ENCODE measurements at regions not wholly inside any gene's neighbourhood (a gene's known extent, or its start where the extent isn't known, plus 50 kb on each side); places are given as distances from the start of the nearest gene placed in this dataset.
"Not testable (repeated sequence)": the region's sequence is repeated elsewhere in the genome, so short reads cannot be mapped to it uniquely, and the experiment has no call there.

- WGBS = 80% methylated on average over 1 of the region's 1 CpG
- DNase-seq (ENCODE audit: extremely low spot score) = no peak
Measured at GRCh38 chr4:162797108-162797507, 369.6 kb downstream of the NAF1 start.

GRCh38 chr4:162793571-162793970 lies 373.1 kb downstream of the NAF1 start:
- 62% methylated on average over 2 of the region's 2 CpGs for WGBS
- no peak for DNase-seq (ENCODE audit: extremely low spot score)
- H3K4me1 ChIP-seq (ENCODE audit: insufficient read depth) = no peaks in the 10 kb centered on the region
- H3K27ac ChIP-seq (ENCODE audit: low read depth) = no peak overlapping the region
- H3K36me3 ChIP-seq (ENCODE audit: insufficient read depth) = no peaks in the 10 kb centered on the region
- H3K4me3 ChIP-seq (ENCODE audit: low read depth, low read length) = no peak overlapping the region

More at GRCh38 chr4:162797108-162797507, 369.6 kb downstream of the NAF1 start:
- no peak overlapping the region for H3K4me3 ChIP-seq (ENCODE audit: low read depth, low read length)
- H3K27ac ChIP-seq (ENCODE audit: low read depth) = no peak overlapping the region
- H3K36me3 ChIP-seq (ENCODE audit: insufficient read depth) = no peaks in the 10 kb centered on the region
- no peaks in the 10 kb centered on the region for H3K4me1 ChIP-seq (ENCODE audit: insufficient read depth)

- DNase-seq (ENCODE audit: extremely low spot score) = no peak
- no peak overlapping the region for H3K27ac ChIP-seq (ENCODE audit: low read depth)
- H3K4me1 ChIP-seq (ENCODE audit: insufficient read depth) = no peaks in the 10 kb centered on the region
- H3K36me3 ChIP-seq (ENCODE audit: insufficient read depth) = no peaks in the 10 kb centered on the region
- no peak overlapping the region for H3K4me3 ChIP-seq (ENCODE audit: low read depth, low read length)
- WGBS = 72% methylated on average over 2 of the region's 2 CpGs
Measured at GRCh38 chr4:162793004-162793403, 373.7 kb downstream of the NAF1 start.

GRCh38 chr4:162791226-162791625 lies 375.5 kb downstream of the NAF1 start:
- WGBS = 64% methylated on average over 2 of the region's 2 CpGs
- no peak for DNase-seq (ENCODE audit: extremely low spot score)
- H3K36me3 ChIP-seq (ENCODE audit: insufficient read depth) = no peaks in the 10 kb centered on the region
- no peak overlapping the region for H3K27ac ChIP-seq (ENCODE audit: low read depth)
- no peaks in the 10 kb centered on the region for H3K4me1 ChIP-seq (ENCODE audit: insufficient read depth)
- no peak overlapping the region for H3K4me3 ChIP-seq (ENCODE audit: low read depth, low read length)

- WGBS = 90% methylated on average over 2 of the region's 2 CpGs
- H3K27ac ChIP-seq (ENCODE audit: low read depth) = no peak overlapping the region
- no peaks in the 10 kb centered on the region for H3K4me1 ChIP-seq (ENCODE audit: insufficient read depth)
- no peak overlapping the region for H3K4me3 ChIP-seq (ENCODE audit: low read depth, low read length)
- H3K36me3 ChIP-seq (ENCODE audit: insufficient read depth) = no peaks in the 10 kb centered on the region
- DNase-seq (ENCODE audit: extremely low spot score) = no peak
Measured at GRCh38 chr4:162787120-162787519, 379.6 kb downstream of the NAF1 start.

- no peak for DNase-seq (ENCODE audit: extremely low spot score)
Measured at GRCh38 chr4:162782778-162783525, 383.7 kb downstream of the NAF1 start.

GRCh38 chr4:162782096-162782777 lies 384.5 kb downstream of the NAF1 start:
- no peak overlapping the region for H3K27ac ChIP-seq (ENCODE audit: low read depth)

More at GRCh38 chr4:162782778-162783525, 383.7 kb downstream of the NAF1 start:
- no peak overlapping the region for H3K27ac ChIP-seq (ENCODE audit: low read depth)
- H3K36me3 ChIP-seq (ENCODE audit: insufficient read depth) = no peaks in the 10 kb centered on the region
- H3K4me1 ChIP-seq (ENCODE audit: insufficient read depth) = no peaks in the 10 kb centered on the region
- 70% methylated on average over 7 of the region's 7 CpGs for WGBS
- H3K4me3 ChIP-seq (ENCODE audit: low read depth, low read length) = no peak overlapping the region

GRCh38 chr4:162770761-162771490 lies 395.8 kb downstream of the NAF1 start:
- WGBS = 79% methylated on average over 1 of the region's 1 CpG
- no peak overlapping the region for H3K27ac ChIP-seq (ENCODE audit: low read depth)
- DNase-seq (ENCODE audit: extremely low spot score) = no peak
- no peak overlapping the region for H3K4me3 ChIP-seq (ENCODE audit: low read depth, low read length)
- H3K36me3 ChIP-seq (ENCODE audit: insufficient read depth) = no peaks in the 10 kb centered on the region
- H3K4me1 ChIP-seq (ENCODE audit: insufficient read depth) = no peaks in the 10 kb centered on the region

More at GRCh38 chr4:162782096-162782777, 384.5 kb downstream of the NAF1 start:
- WGBS = 84% methylated on average over 3 of the region's 3 CpGs
- no peak for DNase-seq (ENCODE audit: extremely low spot score)
- Histone ChIP-seq H3K4me3 (ENCODE audit: low read depth, low read length) (no peak overlapping the region), H3K36me3 (ENCODE audit: insufficient read depth) (no peaks in the 10 kb centered on the region), H3K4me1 (ENCODE audit: insufficient read depth) (no peaks in the 10 kb centered on the region)

- no peak for DNase-seq (ENCODE audit: extremely low spot score)
- 73% methylated on average over 3 of the region's 3 CpGs for WGBS
- Histone ChIP-seq H3K27ac (ENCODE audit: low read depth) (no peak overlapping the region), H3K4me3 (ENCODE audit: low read depth, low read length) (no peak overlapping the region), H3K4me1 (ENCODE audit: insufficient read depth) (no peaks in the 10 kb centered on the region), H3K36me3 (ENCODE audit: insufficient read depth) (no peaks in the 10 kb centered on the region)
Measured at GRCh38 chr4:162767083-162767482, 399.6 kb downstream of the NAF1 start.

- H3K36me3 ChIP-seq (ENCODE audit: insufficient read depth) = no peaks in the 10 kb centered on the region
- H3K27ac ChIP-seq (ENCODE audit: low read depth) = no peak overlapping the region
- 67% methylated on average over 4 of the region's 4 CpGs for whole genome bisulfite sequencing
- no peaks in the 10 kb centered on the region for H3K4me1 ChIP-seq (ENCODE audit: insufficient read depth)
- H3K4me3 ChIP-seq (ENCODE audit: low read depth, low read length) = no peak overlapping the region
- DNase-seq (ENCODE audit: extremely low spot score) = no peak
Measured at GRCh38 chr4:162761965-162762364, 404.7 kb downstream of the NAF1 start.

GRCh38 chr4:162740228-162740627 lies 426.5 kb downstream of the NAF1 start:
- WGBS = 92% methylated on average over 11 of the region's 11 CpGs
- H3K36me3 ChIP-seq (ENCODE audit: insufficient read depth); DNase-seq (ENCODE audit: extremely low spot score); H3K4me3 ChIP-seq (ENCODE audit: low read depth, low read length); H3K4me1 ChIP-seq (ENCODE audit: insufficient read depth); H3K27ac ChIP-seq (ENCODE audit: low read depth): not testable (repeated sequence)

- H3K4me1 ChIP-seq (ENCODE audit: insufficient read depth); DNase-seq (ENCODE audit: extremely low spot score); H3K27ac ChIP-seq (ENCODE audit: low read depth); H3K36me3 ChIP-seq (ENCODE audit: insufficient read depth); H3K4me3 ChIP-seq (ENCODE audit: low read depth, low read length): not testable (repeated sequence)
- WGBS = 96% methylated on average over 32 of the region's 32 CpGs
Measured at GRCh38 chr4:162739596-162739995, 427.1 kb downstream of the NAF1 start.

- no peak overlapping the region for H3K27ac ChIP-seq (ENCODE audit: low read depth)
- no peak overlapping the region for H3K4me3 ChIP-seq (ENCODE audit: low read depth, low read length)
- H3K36me3 ChIP-seq (ENCODE audit: insufficient read depth) = no peaks in the 10 kb centered on the region
- 39% methylated on average over 6 of the region's 6 CpGs for WGBS
- H3K4me1 ChIP-seq (ENCODE audit: insufficient read depth) = no peaks in the 10 kb centered on the region
- no peak for DNase-seq (ENCODE audit: extremely low spot score)
Measured at GRCh38 chr4:162732876-162733275, 433.8 kb downstream of the NAF1 start.

- H3K4me3 ChIP-seq (ENCODE audit: low read depth, low read length) = no peak overlapping the region
- no peaks in the 10 kb centered on the region for H3K4me1 ChIP-seq (ENCODE audit: insufficient read depth)
- H3K27ac ChIP-seq (ENCODE audit: low read depth) = no peak overlapping the region
- DNase-seq (ENCODE audit: extremely low spot score) = no peak
- H3K36me3 ChIP-seq (ENCODE audit: insufficient read depth) = no peaks in the 10 kb centered on the region
Measured at GRCh38 chr4:162727766-162728165, 438.9 kb downstream of the NAF1 start.

Measured in urinary bladder (tissue), 3 donors.